AG09309 (cell line): ENCODE measurements at regions not wholly inside any gene's neighbourhood (a gene's known extent, or its start where the extent isn't known, plus 50 kb on each side); places are given as distances from the start of the nearest gene placed in this dataset.
A peak's percentile ranks its signal among the peaks of the same experiment; 100 is the strongest.

ENCODE experiments used
- DNase-seq: peaks from one replicate; pipeline ENCODE4 v3.0.0-alpha.2; 2010; ENCODE audit warnings: low read depth
- H3K4me3 ChIP-seq: 2 replicates; pipeline ENCODE4 v1.5.1; 2011; ENCODE audit warnings: mild to moderate bottlenecking, low read depth, low read length, moderate library complexity; ENCODE audit not compliant: control insufficient read depth
- CTCF ChIP-seq: IDR thresholded peaks from 2 replicates; pipeline ENCODE4 v1.5.1; 2011; ENCODE audit warnings: mild to moderate bottlenecking, low read depth, low read length, inconsistent platforms; ENCODE audit not compliant: insufficient read depth, control insufficient read depth; ENCODE audit errors: missing control alignments

- TF ChIP-seq CTCF, result no peak
- H3K4me3 ChIP-seq, result no peak overlapping the region
- DNase-seq, result no peak
Measured at GRCh38 chr20:40782043-40782368, 93.0 kb upstream of the MAFB start.

- DNase-seq, result no peak
- no peak overlapping the region for H3K4me3 ChIP-seq
- no peak for TF ChIP-seq CTCF
Measured at GRCh38 chr20:40785346-40785745, 96.3 kb upstream of the MAFB start.

GRCh38 chr20:40786336-40786735 is 97.3 kb upstream of the MAFB start:
- DNase-seq, result no peak
- no peak for TF ChIP-seq CTCF

GRCh38 chr20:40787941-40788340 is 98.9 kb upstream of the MAFB start:
- no peak for DNase-seq
- no peak overlapping the region for H3K4me3 ChIP-seq
- TF ChIP-seq CTCF, result no peak

More at GRCh38 chr20:40786336-40786735, 97.3 kb upstream of the MAFB start:
- no peak overlapping the region for H3K4me3 ChIP-seq

- no peak overlapping the region for H3K4me3 ChIP-seq
- no peak for DNase-seq
Measured at GRCh38 chr20:40797425-40797824, 108.4 kb upstream of the MAFB start.

GRCh38 chr20:40798066-40798465 is 109.0 kb upstream of the MAFB start:
- no peak for DNase-seq
- no peak for TF ChIP-seq CTCF
- H3K4me3 ChIP-seq, result no peak overlapping the region

More at GRCh38 chr20:40797425-40797824, 108.4 kb upstream of the MAFB start:
- peak; percentile 54 for TF ChIP-seq CTCF

- DNase-seq, result no peak
- H3K4me3 ChIP-seq, result no peak overlapping the region
- no peak for TF ChIP-seq CTCF
Measured at GRCh38 chr20:40802886-40803285, 113.8 kb upstream of the MAFB start.
